ENCODE measurements at regions not wholly inside any gene's neighbourhood (a gene's known extent, or its start where the extent isn't known, plus 50 kb on each side); places are given as distances from the start of the nearest gene placed in this dataset.

DNA sequence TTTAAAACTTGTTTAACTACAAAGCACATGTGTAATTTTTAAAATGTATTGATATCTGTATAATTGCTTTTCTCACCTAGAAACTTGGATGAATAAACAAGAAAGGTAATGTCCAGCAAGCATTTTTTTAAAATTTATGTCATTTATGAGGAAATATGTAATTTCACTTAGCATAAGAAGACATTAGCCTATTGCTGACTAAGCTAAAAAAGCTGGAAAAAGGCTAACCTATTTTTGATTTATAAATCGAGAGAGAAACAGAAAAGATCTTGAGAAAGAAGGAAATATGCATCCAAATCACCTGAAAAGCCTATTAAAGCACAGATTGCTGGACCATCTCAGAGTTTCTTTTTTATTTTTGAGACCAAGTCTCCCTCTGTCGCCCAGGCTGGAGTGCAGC lies 1181.3 kb downstream of the SLITRK1 start:
- no peaks in the 10 kb centered on the region for H3K4me1 ChIP-seq (ENCODE audit: control insufficient read depth, extremely low read depth, insufficient read depth, low read length)
- TF ChIP-seq POLR2AphosphoS5 (IDR thresholded peaks at IDR 0.05; ENCODE audit: insufficient read depth, low read depth, low read length) (no peak), JUN (IDR thresholded peaks at IDR 0.05; ENCODE audit: borderline replicate concordance, insufficient read depth, insufficient read length, low read depth) (no peak), EZH2 (IDR thresholded peaks at IDR 0.05; ENCODE audit: borderline replicate concordance, low read depth, low read length, severe bottlenecking) (no peak), MYC (IDR thresholded peaks at IDR 0.05; ENCODE audit: low read depth, low read length) (no peak), GATA2 (IDR thresholded peaks at IDR 0.05; ENCODE audit: insufficient read depth, insufficient read length, low read depth, low read length) (no peak), FOS (IDR thresholded peaks at IDR 0.05; ENCODE audit: borderline replicate concordance, insufficient read depth, low read length) (no peak), POLR2A (IDR thresholded peaks at IDR 0.05; ENCODE audit: low read depth, low read length) (no peak)
- TF ChIP-seq, protein P1, sequence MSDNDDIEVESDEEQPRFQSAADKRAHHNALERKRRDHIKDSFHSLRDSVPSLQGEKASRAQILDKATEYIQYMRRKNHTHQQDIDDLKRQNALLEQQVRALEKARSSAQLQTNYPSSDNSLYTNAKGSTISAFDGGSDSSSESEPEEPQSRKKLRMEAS (IDR thresholded peaks at IDR 0.05; ENCODE audit: insufficient read depth, insufficient read length) = no peak
- TF ChIP-seq, protein P2, sequence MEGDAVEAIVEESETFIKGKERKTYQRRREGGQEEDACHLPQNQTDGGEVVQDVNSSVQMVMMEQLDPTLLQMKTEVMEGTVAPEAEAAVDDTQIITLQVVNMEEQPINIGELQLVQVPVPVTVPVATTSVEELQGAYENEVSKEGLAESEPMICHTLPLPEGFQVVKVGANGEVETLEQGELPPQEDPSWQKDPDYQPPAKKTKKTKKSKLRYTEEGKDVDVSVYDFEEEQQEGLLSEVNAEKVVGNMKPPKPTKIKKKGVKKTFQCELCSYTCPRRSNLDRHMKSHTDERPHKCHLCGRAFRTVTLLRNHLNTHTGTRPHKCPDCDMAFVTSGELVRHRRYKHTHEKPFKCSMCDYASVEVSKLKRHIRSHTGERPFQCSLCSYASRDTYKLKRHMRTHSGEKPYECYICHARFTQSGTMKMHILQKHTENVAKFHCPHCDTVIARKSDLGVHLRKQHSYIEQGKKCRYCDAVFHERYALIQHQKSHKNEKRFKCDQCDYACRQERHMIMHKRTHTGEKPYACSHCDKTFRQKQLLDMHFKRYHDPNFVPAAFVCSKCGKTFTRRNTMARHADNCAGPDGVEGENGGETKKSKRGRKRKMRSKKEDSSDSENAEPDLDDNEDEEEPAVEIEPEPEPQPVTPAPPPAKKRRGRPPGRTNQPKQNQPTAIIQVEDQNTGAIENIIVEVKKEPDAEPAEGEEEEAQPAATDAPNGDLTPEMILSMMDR (IDR thresholded peaks at IDR 0.05; ENCODE audit: extremely low read depth in 1 of 2, insufficient read depth in 1 of 2, low read depth in 1 of 2, low read length in 2 of 2) = no peak
- no peaks in the 10 kb centered on the region for H3K27me3 ChIP-seq (ENCODE audit: control insufficient read depth in 2 of 2, insufficient read depth in 2 of 2, low read length in 2 of 2)
- FAIRE-seq (no peak), DNase-seq (ENCODE audit: low read depth, low spot score) (no peak)
- BruUV-seq (replicated peaks) = no TSS peak
- no peak overlapping the region for H2AFZ ChIP-seq (ENCODE audit: low read depth, low read length)
- H3K27ac ChIP-seq (ENCODE audit: insufficient read depth, low read depth, low read length) = no peak overlapping the region
- no peaks in the 10 kb centered on the region for H3K9me1 ChIP-seq (replicated peaks; ENCODE audit: control insufficient read depth, extremely low read depth, insufficient read depth, low read length)
- H4K20me1 ChIP-seq (replicated peaks; ENCODE audit: control insufficient read depth, extremely low read depth, insufficient read depth, low read length) = no peaks in the 10 kb centered on the region
- H3K4me2 ChIP-seq (ENCODE audit: insufficient read depth, low read length) = no peak overlapping the region
- dilution Hi-C loops (cut with MboI; ENCODE audit: extremely low pct_ligation_motif_present, low sequenced_read_pairs) = no loop called here
- intact Hi-C loops (cut with micrococcal nuclease) = no loop called here
- POLR2A ChIA-PET = no interaction called here
- H3K79me2 ChIP-seq (ENCODE audit: control insufficient read depth, insufficient read depth, low read length) = no peaks in the 10 kb centered on the region
- H3K36me3 ChIP-seq (ENCODE audit: control insufficient read depth in 2 of 2, extremely low read depth in 1 of 2, insufficient read depth in 2 of 2, low read length in 2 of 2) = no peaks in the 10 kb centered on the region
- H3K9me3 ChIP-seq (replicated peaks; ENCODE audit: control insufficient read depth, insufficient read depth, low read length) = peaks cover 1% of the 10 kb centered on the region
- H3K4me3 ChIP-seq (replicated peaks in 1 of 3; ENCODE audit: insufficient read depth in 1 of 3, low read depth in 1 of 3, low read length in 3 of 3) = no peak overlapping the region
- H3K9ac ChIP-seq (replicated peaks; ENCODE audit: extremely low read depth, insufficient read depth, low read length) = no peak overlapping the region
- CTCF ChIA-PET = no interaction called here

Measured in endothelial cell of umbilical vein (primary cell).